Erythroblast (primary cell): ENCODE measurements at regions not wholly inside any gene's neighbourhood (a gene's known extent, or its start where the extent isn't known, plus 50 kb on each side); places are given as distances from the start of the nearest gene placed in this dataset.

ENCODE experiments used
- GATA1 ChIP-seq: IDR thresholded peaks from 2 replicates; pipeline ENCODE4 v1.6.1; 2011; ENCODE audit warnings: low read depth, mild to moderate bottlenecking, control low read depth, low read length, moderate library complexity
- POLR2A ChIP-seq: IDR thresholded peaks from 2 replicates; pipeline ENCODE4 v1.6.1; 2011; ENCODE audit warnings: mild to moderate bottlenecking, low read length

GRCh38 chr21:16409352-16409751 is 679.6 kb downstream of the USP25 start:
- TF ChIP-seq POLR2A (no peak), GATA1 (no peak)
